ENCODE measurements at regions not wholly inside any gene's neighbourhood (a gene's known extent, or its start where the extent isn't known, plus 50 kb on each side); places are given as distances from the start of the nearest gene placed in this dataset.

DNA sequence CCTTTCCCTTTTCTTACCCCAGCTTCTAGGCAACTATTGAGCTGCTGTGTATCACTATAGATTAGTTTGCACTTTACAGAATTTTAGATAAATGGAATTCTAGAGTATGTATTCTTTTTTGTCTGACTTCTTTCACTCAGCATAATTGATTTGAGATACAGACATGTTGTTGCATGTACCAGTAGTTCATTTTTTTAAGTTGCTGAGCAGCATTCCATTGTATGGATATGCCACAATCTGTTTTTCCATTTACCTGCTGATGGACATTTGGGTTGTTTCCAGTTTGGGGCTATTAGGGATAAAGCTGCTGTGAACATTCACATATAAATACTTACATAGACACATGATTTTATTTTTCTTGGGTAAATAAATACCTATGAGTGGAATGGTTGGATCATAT lies 135.7 kb downstream of the IGF1 start:
- Histone ChIP-seq H3K4me2 (ENCODE audit: low read depth, low read length) (no peak overlapping the region), H3K79me2 (ENCODE audit: low read length) (no peaks in the 10 kb centered on the region), H4K20me1 (ENCODE audit: insufficient read depth, low read length) (no peaks in the 10 kb centered on the region), H3K9me3 (replicated peaks; ENCODE audit: insufficient read depth, low read length) (no peaks in the 10 kb centered on the region), H3K27ac (ENCODE audit: low read length) (no peak overlapping the region), H3K9ac (ENCODE audit: low read length) (no peak overlapping the region), H3K9me2 (replicated peaks; ENCODE audit: insufficient read depth, low read length) (no peaks in the 10 kb centered on the region), H3K36me3 (replicated peaks; ENCODE audit: insufficient read depth, low read length) (no peaks in the 10 kb centered on the region), H3K27me3 (replicated peaks; ENCODE audit: insufficient read depth, low read length) (no peaks in the 10 kb centered on the region), H3F3A (ENCODE audit: insufficient read depth, low read length) (no peaks in the 10 kb centered on the region), H3K4me3 (ENCODE audit: low read length) (no peak overlapping the region), H2AFZ (ENCODE audit: low read length) (no peak overlapping the region), H3K4me1 (ENCODE audit: low read length) (no peaks in the 10 kb centered on the region)
- no peak for DNase-seq
- no peak for TF ChIP-seq CTCF (IDR thresholded peaks at IDR 0.05; ENCODE audit: low read length)
- no peak for TF ChIP-seq EZH2 (optimal IDR thresholded peaks at IDR 0.05; ENCODE audit: low read depth, low read length)
- TF ChIP-seq EZH2phosphoT487 (IDR thresholded peaks at IDR 0.05; ENCODE audit: low read length), result no peak

GRCh38 chr12:102343361-102344121 lies 136.8 kb downstream of the IGF1 start:
- H3F3A ChIP-seq (ENCODE audit: insufficient read depth, low read length), result no peaks in the 10 kb centered on the region
- H3K36me3 ChIP-seq (replicated peaks; ENCODE audit: insufficient read depth, low read length), result no peaks in the 10 kb centered on the region
- H3K9me3 ChIP-seq (replicated peaks; ENCODE audit: insufficient read depth, low read length), result no peaks in the 10 kb centered on the region
- no peak overlapping the region for H3K9ac ChIP-seq (ENCODE audit: low read length)
- no peaks in the 10 kb centered on the region for H3K9me2 ChIP-seq (replicated peaks; ENCODE audit: insufficient read depth, low read length)
- H2AFZ ChIP-seq (ENCODE audit: low read length), result no peak overlapping the region
- no peaks in the 10 kb centered on the region for H4K20me1 ChIP-seq (ENCODE audit: insufficient read depth, low read length)
- no peak overlapping the region for H3K4me2 ChIP-seq (ENCODE audit: low read depth, low read length)
- H3K79me2 ChIP-seq (ENCODE audit: low read length), result no peaks in the 10 kb centered on the region
- no peak overlapping the region for H3K27ac ChIP-seq (ENCODE audit: low read length)
- H3K4me3 ChIP-seq (ENCODE audit: low read length), result no peak overlapping the region
- no peaks in the 10 kb centered on the region for H3K27me3 ChIP-seq (replicated peaks; ENCODE audit: insufficient read depth, low read length)
- DNase-seq, result no peak
- TF ChIP-seq EZH2phosphoT487 (IDR thresholded peaks at IDR 0.05; ENCODE audit: low read length) (no peak), EZH2 (optimal IDR thresholded peaks at IDR 0.05; ENCODE audit: low read depth, low read length) (no peak), CTCF (IDR thresholded peaks at IDR 0.05; ENCODE audit: low read length) (no peak)
- no peaks in the 10 kb centered on the region for H3K4me1 ChIP-seq (ENCODE audit: low read length)

DNA sequence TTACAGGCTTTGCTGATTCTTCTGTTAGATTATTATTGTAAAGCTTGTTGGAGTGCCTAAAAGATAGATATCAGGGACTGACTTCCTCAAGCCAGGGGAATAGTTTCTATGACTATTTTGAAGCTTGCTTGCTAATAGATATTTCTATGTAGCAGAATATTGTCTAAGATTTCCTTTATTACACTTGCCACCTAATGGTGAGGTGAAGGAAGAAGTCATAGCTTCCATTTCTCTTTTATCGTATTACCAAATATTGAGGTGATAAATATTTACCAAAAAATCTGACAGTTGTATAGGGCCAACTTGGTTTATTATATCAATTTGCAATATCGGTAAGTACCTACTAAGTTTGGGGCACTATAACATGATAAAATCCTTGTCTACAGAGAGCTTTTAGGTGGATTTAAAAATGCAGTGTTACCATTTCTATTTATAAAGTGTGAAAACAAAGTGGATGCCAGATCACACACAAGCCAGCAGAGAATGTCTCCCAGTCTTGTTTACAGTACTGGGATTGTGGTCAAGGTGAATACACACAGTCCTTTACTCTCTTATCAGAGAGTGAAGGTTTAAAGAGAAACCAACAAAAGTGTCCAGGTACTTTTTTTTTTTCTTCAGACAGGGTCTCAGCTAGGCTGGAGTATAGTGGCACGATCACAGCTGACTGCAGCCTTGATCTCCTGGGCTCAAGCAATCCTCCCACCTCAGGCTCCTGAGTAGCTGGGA lies 137.9 kb downstream of the IGF1 start:
- DNase-seq, result no peak
- Histone ChIP-seq H3K4me3 (ENCODE audit: low read length) (no peak overlapping the region), H3K9me2 (replicated peaks; ENCODE audit: insufficient read depth, low read length) (no peaks in the 10 kb centered on the region), H3K36me3 (replicated peaks; ENCODE audit: insufficient read depth, low read length) (no peaks in the 10 kb centered on the region), H3K79me2 (ENCODE audit: low read length) (no peaks in the 10 kb centered on the region), H3F3A (ENCODE audit: insufficient read depth, low read length) (no peaks in the 10 kb centered on the region), H3K9me3 (replicated peaks; ENCODE audit: insufficient read depth, low read length) (no peaks in the 10 kb centered on the region), H4K20me1 (ENCODE audit: insufficient read depth, low read length) (no peaks in the 10 kb centered on the region), H3K27ac (ENCODE audit: low read length) (no peak overlapping the region), H3K9ac (ENCODE audit: low read length) (no peak overlapping the region), H3K27me3 (replicated peaks; ENCODE audit: insufficient read depth, low read length) (no peaks in the 10 kb centered on the region), H3K4me2 (ENCODE audit: low read depth, low read length) (no peak overlapping the region), H3K4me1 (ENCODE audit: low read length) (no peaks in the 10 kb centered on the region), H2AFZ (ENCODE audit: low read length) (no peak overlapping the region)
- TF ChIP-seq CTCF (IDR thresholded peaks at IDR 0.05; ENCODE audit: low read length), result no peak
- TF ChIP-seq EZH2phosphoT487 (IDR thresholded peaks at IDR 0.05; ENCODE audit: low read length), result no peak
- TF ChIP-seq EZH2 (optimal IDR thresholded peaks at IDR 0.05; ENCODE audit: low read depth, low read length), result no peak
